ENCODE measurements at regions not wholly inside any gene's neighbourhood (a gene's known extent, or its start where the extent isn't known, plus 50 kb on each side); places are given as distances from the start of the nearest gene placed in this dataset.
A peak's percentile ranks its signal among the peaks of the same experiment; 100 is the strongest.

GRCh38 chr15:25176616-25176923, 221.8 kb downstream of the SNRPN start:
- ChIA-PET POLR2A (no interaction called here), CTCF (no interaction called here)
- no peak for TF ChIP-seq USF2 (IDR thresholded peaks at IDR 0.05; ENCODE audit: borderline replicate concordance, low read depth, low read length)
- TF ChIP-seq JUND (IDR thresholded peaks at IDR 0.05) = no peak
- no peak for TF ChIP-seq CHD2 (IDR thresholded peaks at IDR 0.05; ENCODE audit: low read length, partially characterized antibody)
- TF ChIP-seq PBX3 (IDR thresholded peaks at IDR 0.05) = no peak
- Histone ChIP-seq H3K4me2 (no peak overlapping the region), H3K4me1 (ENCODE audit: control insufficient read depth in 1 of 2, insufficient read depth in 2 of 2, low read depth in 1 of 2, low read length in 1 of 2) (no peaks in the 10 kb centered on the region), H3K36me3 (replicated peaks in 1 of 2; ENCODE audit: control insufficient read depth in 1 of 2, insufficient read depth in 2 of 2, low read length in 1 of 2) (no peaks in the 10 kb centered on the region), H3K4me3 (ENCODE audit: low read depth in 2 of 2, low read length in 1 of 2) (no peak overlapping the region), H3K79me2 (ENCODE audit: insufficient read depth) (no peaks in the 10 kb centered on the region), H3K27me3 (ENCODE audit: insufficient read depth) (no peaks in the 10 kb centered on the region), H3K9ac (no peak overlapping the region), H4K20me1 (ENCODE audit: insufficient read depth) (no peaks in the 10 kb centered on the region), H3F3A (replicated peaks; ENCODE audit: insufficient read depth) (no peaks in the 10 kb centered on the region), H2AFZ (ENCODE audit: low read depth) (no peak overlapping the region), H3K9me3 (no peaks in the 10 kb centered on the region), H3K9me2 (no peaks in the 10 kb centered on the region), H3K27ac (ENCODE audit: low read depth in 2 of 2, low read length in 1 of 2) (no peak overlapping the region)
- DNase-seq = peak; percentile 3
- WGBS (ENCODE audit: low lambda C conversion rate) = no CpG with 5 or more reads among the region's 7 CpGs

GRCh38 chr15:25176991-25177954, 222.5 kb downstream of the SNRPN start:
- 17% methylated on average over 7 of the region's 21 CpGs for WGBS (ENCODE audit: low lambda C conversion rate)
- H3K9me2 ChIP-seq = no peaks in the 10 kb centered on the region
- TF ChIP-seq RXRA (IDR thresholded peaks at IDR 0.05; ENCODE audit: borderline replicate concordance, low read depth) = no peak
- TF ChIP-seq TAF1 (IDR thresholded peaks at IDR 0.05; ENCODE audit: borderline replicate concordance, low read depth, low read length) = no peak
- no peak for TF ChIP-seq MXI1 (IDR thresholded peaks at IDR 0.05; ENCODE audit: low read depth, low read length)
- TF ChIP-seq MEF2A (IDR thresholded peaks at IDR 0.05; ENCODE audit: borderline replicate concordance, low read depth) = no peak
- no peak for TF ChIP-seq FOXM1 (IDR thresholded peaks at IDR 0.05; ENCODE audit: low read depth)
- no peak for TF ChIP-seq PBX3 (IDR thresholded peaks at IDR 0.05)
- TF ChIP-seq FOSL2 (IDR thresholded peaks at IDR 0.05; ENCODE audit: borderline replicate concordance, low read depth) = no peak
- TF ChIP-seq TEAD4 (IDR thresholded peaks at IDR 0.05; ENCODE audit: borderline replicate concordance, insufficient read depth) = no peak
- no peak for TF ChIP-seq TCF12 (IDR thresholded peaks at IDR 0.05)
- H3K79me2 ChIP-seq (ENCODE audit: insufficient read depth) = no peaks in the 10 kb centered on the region
- DNase-seq = peak; percentile 3
- CTCF ChIA-PET = no interaction called here
- no peaks in the 10 kb centered on the region for H3K27me3 ChIP-seq (ENCODE audit: insufficient read depth)
- no peaks in the 10 kb centered on the region for H3K4me1 ChIP-seq (ENCODE audit: control insufficient read depth in 1 of 2, insufficient read depth in 2 of 2, low read depth in 1 of 2, low read length in 1 of 2)
- no peaks in the 10 kb centered on the region for H3K9me3 ChIP-seq
- H4K20me1 ChIP-seq (ENCODE audit: insufficient read depth) = no peaks in the 10 kb centered on the region
- no peaks in the 10 kb centered on the region for H3K36me3 ChIP-seq (replicated peaks in 1 of 2; ENCODE audit: control insufficient read depth in 1 of 2, insufficient read depth in 2 of 2, low read length in 1 of 2)
- POLR2A ChIA-PET = no interaction called here
- no peak overlapping the region for H3K4me3 ChIP-seq (ENCODE audit: low read depth in 2 of 2, low read length in 1 of 2)
- no peak overlapping the region for H3K27ac ChIP-seq (ENCODE audit: low read depth in 2 of 2, low read length in 1 of 2)
- no peak overlapping the region for H2AFZ ChIP-seq (ENCODE audit: low read depth)
- no peaks in the 10 kb centered on the region for H3F3A ChIP-seq (replicated peaks; ENCODE audit: insufficient read depth)
- H3K9ac ChIP-seq = no peak overlapping the region
- H3K4me2 ChIP-seq = no peak overlapping the region
